NCI-H345 (cell line): ENCODE measurements at regions not wholly inside any gene's neighbourhood (a gene's known extent, or its start where the extent isn't known, plus 50 kb on each side); places are given as distances from the start of the nearest gene placed in this dataset.
"Not testable (repeated sequence)": the region's sequence is repeated elsewhere in the genome, so short reads cannot be mapped to it uniquely, and the experiment has no call there.

Source experiments
- DNase-seq: peaks from one replicate; lab custom pipeline; 2025; lab: John Stamatoyannopoulos, UW

DNA sequence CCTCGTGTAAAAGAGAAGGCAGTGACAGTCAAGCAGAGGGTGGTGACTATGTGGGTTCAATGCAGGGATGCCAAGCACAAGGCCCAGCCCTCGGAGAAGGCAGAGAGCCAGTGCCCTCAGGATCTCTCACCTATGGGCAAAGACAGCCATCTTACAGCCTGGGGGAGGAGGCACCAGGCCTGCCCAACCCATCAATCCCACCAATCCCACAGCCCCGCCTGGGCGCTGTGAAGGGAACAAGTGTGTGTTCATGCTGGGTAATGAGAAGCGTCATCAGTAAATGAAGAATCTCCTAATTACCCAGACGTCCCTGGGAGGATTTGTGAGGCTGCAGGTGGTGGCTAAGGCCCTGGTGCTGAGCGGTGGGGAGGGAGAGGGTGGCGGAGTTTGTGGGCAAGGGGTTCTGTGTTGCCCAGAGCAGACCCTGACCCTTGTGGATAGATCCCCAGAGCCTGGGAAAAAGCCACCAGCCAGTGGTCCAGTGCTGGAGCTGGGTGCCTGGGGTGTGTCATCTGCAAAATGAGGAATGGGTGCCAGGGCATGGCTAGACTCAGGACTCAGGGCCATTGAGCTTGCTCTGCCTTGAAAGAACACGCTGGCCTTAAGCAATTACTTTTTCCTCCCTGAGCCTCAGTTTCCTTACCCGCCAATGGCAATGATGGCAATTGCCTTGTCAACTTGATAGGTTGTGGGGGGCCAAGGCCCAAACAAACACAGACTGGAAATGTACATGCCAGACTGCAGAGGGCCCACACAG lies 128.1 kb upstream of the UNC5B start:
- DNase-seq, result no peak

GRCh38 chr10:71084818-71085126 lies 127.6 kb upstream of the UNC5B start:
- no peak for DNase-seq

DNA sequence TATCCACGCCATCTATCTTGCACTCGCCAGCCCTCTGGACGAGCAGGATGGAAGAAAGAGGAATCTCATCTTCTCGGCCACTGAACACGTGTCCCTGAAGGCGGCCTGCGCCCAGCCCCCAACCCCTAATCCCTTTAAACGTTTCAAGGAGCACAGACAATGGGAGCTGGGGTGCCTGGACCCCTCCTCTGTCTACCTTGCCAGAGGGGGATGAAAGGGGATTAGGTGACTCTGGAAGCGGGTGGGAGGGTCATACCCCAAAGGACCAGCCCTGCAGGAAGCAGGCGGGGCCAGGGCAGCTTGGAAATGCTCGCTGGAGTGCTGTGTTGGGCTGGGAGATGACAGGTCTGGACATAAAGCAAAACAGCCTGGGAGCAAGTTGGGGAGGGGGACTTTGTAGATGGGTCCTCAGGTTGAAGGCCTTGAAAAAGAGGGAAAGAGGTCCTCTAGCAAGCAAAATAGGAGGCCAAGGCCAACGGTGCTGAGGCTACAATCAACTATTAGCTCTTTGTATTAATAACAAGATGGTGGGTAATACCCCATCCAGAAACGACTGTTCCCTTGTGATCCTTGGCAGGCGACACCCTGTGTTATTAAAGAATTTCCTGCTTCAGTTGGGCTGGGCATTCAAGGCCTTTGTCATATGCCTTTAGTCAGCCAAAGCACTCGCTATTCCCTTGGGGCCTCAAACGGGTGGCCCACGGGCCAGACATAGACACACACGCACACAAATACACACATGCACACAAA lies 126.5 kb upstream of the UNC5B start:
- DNase-seq, result no peak

- DNase-seq, result no peak
Measured at GRCh38 chr10:71086439-71087080, 125.8 kb upstream of the UNC5B start.

DNA sequence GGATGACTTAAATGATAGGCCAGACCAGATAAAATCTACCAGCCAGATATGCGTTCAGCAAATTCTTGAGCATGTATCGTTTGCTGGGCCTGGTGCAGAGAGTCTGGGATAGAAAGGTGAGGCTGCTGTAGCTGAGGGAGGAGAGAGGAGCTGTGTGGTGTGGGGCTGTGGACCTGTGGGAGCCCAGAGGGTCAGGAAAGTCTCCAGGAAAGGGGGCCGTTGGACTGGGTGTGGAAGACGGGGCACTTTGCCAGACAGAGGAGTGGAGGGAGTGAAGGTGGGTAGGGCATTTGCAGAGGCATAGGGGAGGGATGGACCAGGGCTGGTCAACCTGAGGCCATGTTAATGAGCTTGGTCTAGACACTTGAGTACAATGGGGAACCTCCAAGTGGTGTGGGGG lies 124.7 kb upstream of the UNC5B start:
- DNase-seq, result no peak

DNA sequence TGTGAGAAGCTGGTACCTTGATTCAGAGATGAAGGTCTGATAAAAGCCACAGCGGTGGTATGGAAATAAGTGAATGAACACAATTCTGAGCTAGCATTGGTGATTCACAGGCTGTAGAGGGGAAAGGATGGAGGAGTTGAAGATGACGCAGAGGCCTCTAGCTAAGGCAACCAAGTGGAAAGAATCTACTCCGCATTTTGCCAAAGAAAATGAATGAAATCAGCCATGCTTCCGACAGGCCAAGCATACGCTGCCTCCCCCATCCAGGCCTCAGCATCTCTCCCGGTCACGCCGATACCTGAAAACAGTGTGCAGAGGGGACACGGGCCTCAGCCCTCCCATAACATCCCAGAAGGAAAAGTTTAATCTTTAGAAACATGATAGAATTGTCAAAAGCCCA lies 124.3 kb upstream of the UNC5B start:
- DNase-seq, result no peak

GRCh38 chr10:71088578-71088977 lies 123.8 kb upstream of the UNC5B start:
- peak; percentile 5 for DNase-seq

- no peak for DNase-seq
Measured at GRCh38 chr10:71089162-71089561, 123.2 kb upstream of the UNC5B start.

DNA sequence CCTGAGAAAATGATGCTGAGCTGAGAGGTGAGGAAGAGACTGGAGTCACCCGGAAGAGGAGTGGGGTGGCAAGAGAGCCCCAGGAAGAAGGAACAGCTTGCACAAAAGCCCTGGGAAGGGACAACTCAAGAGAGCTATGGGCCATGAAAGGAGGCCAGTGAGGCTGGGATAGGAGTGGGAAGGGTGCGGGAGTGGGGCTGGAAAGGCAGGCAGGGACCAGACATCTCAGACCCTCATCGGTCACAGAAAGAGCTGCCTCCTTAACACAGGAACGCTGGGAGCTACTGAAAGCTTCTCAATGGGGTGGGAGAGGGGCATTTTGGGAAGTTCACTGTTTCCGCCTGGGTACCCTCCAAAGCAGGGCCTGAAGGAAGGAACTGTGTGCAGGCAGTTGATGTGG lies 122.0 kb upstream of the UNC5B start:
- DNase-seq, result no peak

DNA sequence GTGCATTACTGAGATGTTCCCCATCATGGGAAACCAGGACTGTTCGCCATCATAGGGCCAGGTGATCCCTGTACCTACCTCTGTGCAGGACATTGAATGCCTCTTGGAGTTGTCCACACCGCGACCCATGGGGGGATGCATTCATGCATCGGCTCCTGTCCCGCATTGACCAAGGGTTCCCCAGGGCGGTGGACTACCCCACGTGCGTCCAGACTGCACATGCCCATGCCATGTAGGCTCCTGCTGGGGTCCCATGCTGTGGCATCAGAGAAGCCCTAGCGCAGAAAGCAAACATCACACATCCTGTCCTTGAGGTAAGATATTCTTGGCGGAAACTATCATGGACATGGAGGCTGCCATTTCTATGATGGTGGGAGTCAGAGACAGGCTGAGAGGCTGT lies 121.6 kb upstream of the UNC5B start:
- DNase-seq, result no peak

GRCh38 chr10:71092812-71093401 lies 119.5 kb upstream of the UNC5B start:
- DNase-seq, result no peak

DNA sequence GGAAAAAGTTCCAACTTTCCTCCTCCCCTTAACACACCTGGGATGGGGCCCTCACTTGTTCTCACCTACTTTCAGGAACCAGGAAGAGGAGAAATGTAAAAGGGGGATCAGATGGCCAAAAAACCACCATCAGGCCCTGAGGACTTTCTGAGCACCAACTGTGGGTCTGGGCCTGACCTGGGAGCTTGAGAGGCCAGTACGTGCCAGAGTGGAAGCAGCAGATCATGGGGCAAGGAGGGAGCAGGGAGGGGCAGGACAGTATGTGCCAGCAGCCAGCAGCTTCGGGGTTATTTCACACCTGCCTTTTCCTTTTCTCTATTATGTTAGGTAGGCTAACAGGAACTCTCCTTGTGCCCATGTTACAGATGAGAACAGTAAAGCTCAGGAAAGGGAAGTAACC lies 118.8 kb upstream of the UNC5B start:
- DNase-seq, result no peak

DNA sequence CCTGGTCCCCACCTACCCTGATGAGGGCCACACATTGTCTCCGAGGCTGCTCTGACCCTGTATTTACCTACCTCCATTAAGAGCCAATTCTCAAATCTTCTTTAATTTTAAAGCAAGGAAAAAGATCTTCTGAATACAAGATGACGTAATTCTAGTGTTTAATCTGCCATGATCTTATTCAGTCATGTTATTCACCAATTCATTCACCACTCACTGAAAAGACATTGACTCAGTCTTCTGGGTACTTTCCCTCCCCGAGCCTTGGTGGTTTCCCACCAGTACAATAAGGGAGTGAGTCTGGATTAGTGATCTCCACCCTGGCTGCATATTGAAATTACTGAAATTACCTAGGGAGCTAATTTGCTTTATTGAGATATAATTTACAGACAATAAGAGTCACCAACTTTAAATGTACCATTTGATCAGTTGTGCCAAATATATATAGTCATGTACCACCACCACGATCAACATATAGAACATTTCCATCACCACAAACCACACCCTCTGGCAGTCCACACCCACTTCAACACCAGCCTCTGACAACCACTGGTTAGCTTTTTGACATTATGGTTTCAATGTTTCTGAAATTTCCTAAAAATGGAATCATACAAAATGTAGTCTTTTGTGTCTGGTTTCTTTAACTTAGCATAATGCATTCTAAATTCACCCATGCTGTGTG lies 117.5 kb upstream of the UNC5B start:
- DNase-seq, result no peak

DNA sequence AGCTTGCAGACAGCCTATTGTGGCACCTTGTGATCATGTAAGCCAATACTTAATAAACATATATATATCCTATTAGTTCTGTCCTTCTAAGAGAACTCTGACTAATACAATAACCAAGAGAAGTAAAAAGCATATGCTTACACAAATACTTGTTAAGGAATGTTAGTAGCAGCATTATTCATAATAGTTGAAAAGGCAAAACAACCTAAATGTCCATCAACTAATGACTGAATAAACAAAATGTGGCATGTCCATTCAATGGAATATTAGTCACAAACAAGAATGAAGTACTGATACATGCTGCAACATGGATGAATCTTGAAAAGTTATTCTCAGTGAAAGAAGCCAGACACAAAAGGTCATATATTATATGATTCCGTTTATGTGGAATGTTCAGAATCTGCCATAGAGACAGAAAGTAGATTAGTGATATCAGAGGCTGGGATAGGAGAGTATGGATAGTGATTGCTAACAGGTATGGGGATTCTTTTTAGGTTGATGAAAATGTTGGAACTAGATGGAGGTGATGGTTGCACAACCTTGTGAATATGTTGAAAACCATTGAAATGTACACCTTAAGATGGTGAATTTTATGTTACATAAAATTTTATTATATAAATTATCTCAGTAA lies 112.5 kb upstream of the UNC5B start:
- no peak for DNase-seq

GRCh38 chr10:71103961-71104360 lies 108.4 kb upstream of the UNC5B start:
- no peak for DNase-seq

DNA sequence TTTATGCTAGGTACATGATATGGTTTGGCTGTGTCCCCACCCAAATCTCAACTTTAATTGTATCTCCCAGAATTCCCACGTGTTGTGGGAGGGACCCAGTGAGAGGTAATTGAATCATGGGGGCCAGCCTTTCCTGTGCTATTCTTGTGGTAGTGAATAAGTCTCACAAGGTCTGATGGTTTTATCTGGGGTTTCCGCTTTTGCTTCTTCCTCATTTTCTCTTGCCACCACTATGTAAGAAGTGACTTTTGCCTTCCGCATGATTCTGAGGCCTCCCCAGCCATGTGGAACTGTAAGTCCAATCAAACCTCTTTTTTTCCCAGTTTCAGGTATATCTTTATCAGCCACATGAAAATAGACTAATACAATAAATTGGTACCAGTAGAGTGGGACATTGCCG lies 106.2 kb upstream of the UNC5B start:
- not testable (repeated sequence) for DNase-seq

DNA sequence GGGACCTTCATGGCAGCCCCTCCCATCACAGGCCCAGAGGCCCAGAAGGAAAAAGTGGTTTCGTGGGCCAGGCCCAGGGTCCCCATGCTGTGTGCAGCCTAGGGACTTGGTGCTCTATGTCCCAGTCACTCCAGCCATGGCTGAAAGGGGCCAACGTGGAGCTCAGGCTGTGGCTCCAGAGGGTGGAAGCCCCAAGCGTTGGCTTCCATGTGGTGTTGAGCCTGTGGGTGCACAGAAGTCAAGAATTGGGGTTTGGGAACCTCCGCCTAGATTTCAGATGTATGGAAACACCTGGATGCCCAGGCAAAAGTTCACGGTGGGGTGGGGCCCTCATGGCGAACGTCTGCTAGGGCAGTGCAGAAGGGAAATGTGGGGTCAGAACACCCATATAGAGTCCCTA lies 105.3 kb upstream of the UNC5B start:
- DNase-seq, result not testable (repeated sequence)

- not testable (repeated sequence) for DNase-seq
Measured at GRCh38 chr10:71108042-71108441, 104.3 kb upstream of the UNC5B start.

DNA sequence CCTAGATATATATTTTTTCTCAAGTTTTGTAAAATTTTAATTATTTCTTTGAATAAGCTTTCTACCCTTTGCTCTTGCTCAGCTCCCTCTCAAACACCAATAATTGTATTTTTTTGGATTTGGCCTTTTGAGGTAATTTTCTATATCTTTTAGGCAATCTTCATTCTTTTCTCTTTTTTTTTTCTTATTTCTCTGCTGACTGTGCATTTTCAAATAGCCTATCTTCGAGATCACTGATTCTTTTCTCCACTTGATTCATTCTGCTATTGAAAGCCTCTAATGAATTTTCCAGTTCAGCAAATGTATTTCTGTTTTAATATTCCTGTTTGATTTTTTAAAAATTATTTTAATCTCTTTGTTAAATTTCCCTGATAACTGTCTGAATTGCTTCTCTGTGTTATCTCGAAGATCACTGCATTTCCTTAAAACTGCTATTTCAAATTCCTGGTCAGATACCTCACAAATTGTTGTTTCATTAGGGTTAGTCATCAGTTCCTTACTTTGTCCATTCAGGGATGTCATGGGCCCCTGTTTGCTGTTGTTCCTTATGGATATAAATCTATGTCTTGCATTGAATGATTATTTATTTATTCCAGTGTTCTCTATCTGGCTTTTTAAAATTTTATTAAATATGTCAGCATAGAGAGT lies 100.1 kb upstream of the UNC5B start:
- DNase-seq, result no peak

GRCh38 chr10:71116426-71116825 lies 95.9 kb upstream of the UNC5B start:
- DNase-seq, result no peak

DNA sequence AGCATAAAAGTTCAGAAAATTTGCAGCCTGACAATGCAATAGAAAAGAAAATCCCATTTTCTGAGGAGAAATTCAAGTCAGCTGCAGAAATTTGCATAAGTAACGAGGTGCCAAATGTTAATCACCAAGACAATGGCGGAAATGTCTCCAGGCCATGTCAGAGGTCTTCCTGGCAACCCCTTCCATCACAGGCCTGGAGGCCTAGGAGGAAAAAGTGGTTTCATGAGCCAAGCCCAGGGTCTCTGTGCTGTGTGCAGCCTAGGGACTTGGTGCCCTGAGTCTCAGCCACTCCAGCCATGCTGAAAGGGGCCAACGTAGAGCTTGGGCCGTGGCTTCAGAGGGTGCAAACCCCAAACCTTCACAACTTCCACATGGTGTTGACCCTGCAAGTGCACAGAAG lies 94.8 kb upstream of the UNC5B start:
- DNase-seq, result not testable (repeated sequence)
